Thoracic aorta (tissue), 2 donors: ENCODE measurements at regions not wholly inside any gene's neighbourhood (a gene's known extent, or its start where the extent isn't known, plus 50 kb on each side); places are given as distances from the start of the nearest gene placed in this dataset.

Experiments used
- ATAC-seq: fragments of 150-250 bp; one replicate; pipeline ENCODE4 v1.8.0; 2017; ENCODE audit warnings: low read depth; ENCODE audit not compliant: insufficient number of reproducible peaks, low FRiP score
- DNase-seq: peaks from one replicate; pipeline ENCODE4 v3.0.0-alpha.2; 2020; ENCODE audit warnings: low spot score
- H3K27ac ChIP-seq, 2 donors: fragments of 200-600 bp; sonication (generic); 1 replicate in 1 of 2; 2 replicates in 1 of 2; pipeline ENCODE4 v1.5.1; 2016; ENCODE audit warnings: mild to moderate bottlenecking in 2 of 2, moderate library complexity in 2 of 2
- H3K27me3 ChIP-seq: fragments of 200-600 bp; sonication (generic); replicated peaks from 2 replicates; pipeline ENCODE4 v1.6.0; 2016; ENCODE audit warnings: mild to moderate bottlenecking; ENCODE audit not compliant: insufficient read depth
- H3K36me3 ChIP-seq: fragments of 200-600 bp; sonication (generic); one replicate; pipeline ENCODE4 v1.5.1; 2016
- H3K4me1 ChIP-seq, 2 donors: fragments of 200-600 bp; sonication (generic); 1 replicate in 1 of 2; 2 replicates in 1 of 2; pipeline versions ENCODE4 v1.5.1 to v1.6.0; 2016; ENCODE audit warnings: low read depth in 2 of 2, mild to moderate bottlenecking in 1 of 2; ENCODE audit not compliant: control insufficient read depth in 1 of 2
- H3K4me3 ChIP-seq: fragments of 200-600 bp; sonication (generic); 2 replicates; pipeline ENCODE4 v1.5.1; 2016; ENCODE audit warnings: mild to moderate bottlenecking
- H3K9me3 ChIP-seq: fragments of 200-600 bp; sonication (generic); 2 replicates; pipeline ENCODE4 v1.5.1; 2016
- CTCF ChIP-seq: fragments of 200-600 bp; sonication (generic); IDR thresholded peaks from one replicate; pipeline ENCODE4 v1.5.1; 2019; ENCODE audit warnings: antibody characterized with exemption

- Histone ChIP-seq H3K36me3 (no peaks in the 10 kb centered on the region), H3K4me1 (no peaks in the 10 kb centered on the region), H3K27ac (no peak overlapping the region), H3K4me3 (no peak overlapping the region), H3K27me3 (no peaks in the 10 kb centered on the region), H3K9me3 (no peaks in the 10 kb centered on the region)
- no peak for TF ChIP-seq CTCF
- no peak for DNase-seq
- ATAC-seq, result no peak
Measured at GRCh38 chr21:41602531-41602930, 94.6 kb upstream of the TMPRSS2 start.

- Histone ChIP-seq H3K9me3 (no peaks in the 10 kb centered on the region), H3K36me3 (no peaks in the 10 kb centered on the region), H3K4me1 (no peaks in the 10 kb centered on the region), H3K27ac (no peak overlapping the region), H3K27me3 (no peaks in the 10 kb centered on the region), H3K4me3 (no peak overlapping the region)
- DNase-seq (no peak), ATAC-seq (no peak)
- TF ChIP-seq CTCF, result no peak
Measured at GRCh38 chr21:41601573-41602368, 93.8 kb upstream of the TMPRSS2 start.

GRCh38 chr21:41600961-41601572, 93.1 kb upstream of the TMPRSS2 start:
- Histone ChIP-seq H3K27ac (no peak overlapping the region), H3K4me3 (no peak overlapping the region), H3K4me1 (no peaks in the 10 kb centered on the region), H3K27me3 (no peaks in the 10 kb centered on the region), H3K36me3 (no peaks in the 10 kb centered on the region), H3K9me3 (no peaks in the 10 kb centered on the region)
- ATAC-seq (no peak), DNase-seq (no peak)
- TF ChIP-seq CTCF, result no peak

GRCh38 chr21:41600556-41600955, 92.6 kb upstream of the TMPRSS2 start:
- Histone ChIP-seq H3K27me3 (no peaks in the 10 kb centered on the region), H3K36me3 (no peaks in the 10 kb centered on the region), H3K4me1 (no peaks in the 10 kb centered on the region), H3K9me3 (no peaks in the 10 kb centered on the region), H3K27ac (no peak overlapping the region), H3K4me3 (no peak overlapping the region)
- no peak for ATAC-seq
- DNase-seq, result no peak
- TF ChIP-seq CTCF, result no peak

- DNase-seq (no peak), ATAC-seq (no peak)
- Histone ChIP-seq H3K27me3 (no peaks in the 10 kb centered on the region), H3K4me1 (no peaks in the 10 kb centered on the region), H3K36me3 (no peaks in the 10 kb centered on the region), H3K27ac (no peak overlapping the region), H3K9me3 (no peaks in the 10 kb centered on the region), H3K4me3 (no peak overlapping the region)
- no peak for TF ChIP-seq CTCF
Measured at GRCh38 chr21:41600116-41600515, 92.2 kb upstream of the TMPRSS2 start.
